ENCODE measurements at regions not wholly inside any gene's neighbourhood (a gene's known extent, or its start where the extent isn't known, plus 50 kb on each side); places are given as distances from the start of the nearest gene placed in this dataset.

DNA sequence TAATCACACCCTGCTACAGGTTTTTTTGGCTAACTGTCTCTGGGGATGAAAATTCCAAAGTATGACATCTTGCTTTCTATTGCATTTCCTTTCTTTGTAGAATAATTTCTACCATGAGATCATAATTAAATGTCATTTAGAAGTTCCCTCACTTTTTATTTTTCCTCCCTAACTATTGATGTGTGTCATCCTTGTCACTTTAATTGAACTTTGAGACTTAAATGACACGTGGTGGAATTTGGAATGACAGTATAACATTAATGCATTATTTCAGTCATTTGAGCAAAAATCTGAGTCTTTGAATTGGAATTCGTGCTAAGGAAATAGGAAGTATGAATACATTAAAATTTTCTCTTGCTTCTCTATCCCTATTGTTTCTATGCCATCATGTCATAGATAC lies 745.4 kb downstream of the PDHA2 start:
- Histone ChIP-seq H3K4me3 (replicated peaks; ENCODE audit: insufficient read depth, low read length) (no peak overlapping the region), H3K27me3 (ENCODE audit: insufficient read depth, poor library complexity, severe bottlenecking) (no peaks in the 10 kb centered on the region), H3K27ac (replicated peaks) (no peak overlapping the region)
- no peak for DNase-seq (ENCODE audit: low read depth in 1 of 2, low spot score in 1 of 2)
- no peak for TF ChIP-seq SPI1 (IDR thresholded peaks at IDR 0.05; ENCODE audit: borderline replicate concordance, low read depth)
- TF ChIP-seq GABPA (IDR thresholded peaks at IDR 0.05; ENCODE audit: low read depth): no peak
- TF ChIP-seq, protein P1, sequence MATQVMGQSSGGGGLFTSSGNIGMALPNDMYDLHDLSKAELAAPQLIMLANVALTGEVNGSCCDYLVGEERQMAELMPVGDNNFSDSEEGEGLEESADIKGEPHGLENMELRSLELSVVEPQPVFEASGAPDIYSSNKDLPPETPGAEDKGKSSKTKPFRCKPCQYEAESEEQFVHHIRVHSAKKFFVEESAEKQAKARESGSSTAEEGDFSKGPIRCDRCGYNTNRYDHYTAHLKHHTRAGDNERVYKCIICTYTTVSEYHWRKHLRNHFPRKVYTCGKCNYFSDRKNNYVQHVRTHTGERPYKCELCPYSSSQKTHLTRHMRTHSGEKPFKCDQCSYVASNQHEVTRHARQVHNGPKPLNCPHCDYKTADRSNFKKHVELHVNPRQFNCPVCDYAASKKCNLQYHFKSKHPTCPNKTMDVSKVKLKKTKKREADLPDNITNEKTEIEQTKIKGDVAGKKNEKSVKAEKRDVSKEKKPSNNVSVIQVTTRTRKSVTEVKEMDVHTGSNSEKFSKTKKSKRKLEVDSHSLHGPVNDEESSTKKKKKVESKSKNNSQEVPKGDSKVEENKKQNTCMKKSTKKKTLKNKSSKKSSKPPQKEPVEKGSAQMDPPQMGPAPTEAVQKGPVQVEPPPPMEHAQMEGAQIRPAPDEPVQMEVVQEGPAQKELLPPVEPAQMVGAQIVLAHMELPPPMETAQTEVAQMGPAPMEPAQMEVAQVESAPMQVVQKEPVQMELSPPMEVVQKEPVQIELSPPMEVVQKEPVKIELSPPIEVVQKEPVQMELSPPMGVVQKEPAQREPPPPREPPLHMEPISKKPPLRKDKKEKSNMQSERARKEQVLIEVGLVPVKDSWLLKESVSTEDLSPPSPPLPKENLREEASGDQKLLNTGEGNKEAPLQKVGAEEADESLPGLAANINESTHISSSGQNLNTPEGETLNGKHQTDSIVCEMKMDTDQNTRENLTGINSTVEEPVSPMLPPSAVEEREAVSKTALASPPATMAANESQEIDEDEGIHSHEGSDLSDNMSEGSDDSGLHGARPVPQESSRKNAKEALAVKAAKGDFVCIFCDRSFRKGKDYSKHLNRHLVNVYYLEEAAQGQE (IDR thresholded peaks at IDR 0.05; ENCODE audit: insufficient replicate concordance, low read depth): no peak
- no peak for TF ChIP-seq POLR2AphosphoS5 (IDR thresholded peaks at IDR 0.05; ENCODE audit: low read depth)
- TF ChIP-seq, protein P2, sequence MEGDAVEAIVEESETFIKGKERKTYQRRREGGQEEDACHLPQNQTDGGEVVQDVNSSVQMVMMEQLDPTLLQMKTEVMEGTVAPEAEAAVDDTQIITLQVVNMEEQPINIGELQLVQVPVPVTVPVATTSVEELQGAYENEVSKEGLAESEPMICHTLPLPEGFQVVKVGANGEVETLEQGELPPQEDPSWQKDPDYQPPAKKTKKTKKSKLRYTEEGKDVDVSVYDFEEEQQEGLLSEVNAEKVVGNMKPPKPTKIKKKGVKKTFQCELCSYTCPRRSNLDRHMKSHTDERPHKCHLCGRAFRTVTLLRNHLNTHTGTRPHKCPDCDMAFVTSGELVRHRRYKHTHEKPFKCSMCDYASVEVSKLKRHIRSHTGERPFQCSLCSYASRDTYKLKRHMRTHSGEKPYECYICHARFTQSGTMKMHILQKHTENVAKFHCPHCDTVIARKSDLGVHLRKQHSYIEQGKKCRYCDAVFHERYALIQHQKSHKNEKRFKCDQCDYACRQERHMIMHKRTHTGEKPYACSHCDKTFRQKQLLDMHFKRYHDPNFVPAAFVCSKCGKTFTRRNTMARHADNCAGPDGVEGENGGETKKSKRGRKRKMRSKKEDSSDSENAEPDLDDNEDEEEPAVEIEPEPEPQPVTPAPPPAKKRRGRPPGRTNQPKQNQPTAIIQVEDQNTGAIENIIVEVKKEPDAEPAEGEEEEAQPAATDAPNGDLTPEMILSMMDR (IDR thresholded peaks at IDR 0.05; ENCODE audit: insufficient read depth, low read length): no peak

DNA sequence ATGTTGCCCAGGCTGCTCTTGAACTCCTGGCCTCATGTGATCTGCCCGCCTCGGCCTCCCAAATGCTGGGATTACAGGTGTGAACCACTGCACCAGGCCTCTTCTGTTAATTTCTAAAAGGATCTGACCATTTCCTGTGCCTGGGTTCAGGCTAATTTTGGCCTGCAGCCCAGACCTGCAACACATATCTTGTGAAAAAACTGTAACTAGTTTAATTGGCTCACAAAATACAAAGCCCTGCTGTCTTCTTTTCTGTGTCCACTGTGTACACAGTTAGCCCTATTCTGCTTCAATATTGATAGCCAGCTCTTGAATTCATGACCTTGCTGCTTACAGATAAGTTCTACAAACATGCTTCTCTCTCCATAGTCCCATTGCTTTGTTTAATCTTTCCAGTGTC lies 753.5 kb downstream of the PDHA2 start:
- TF ChIP-seq, protein P2 (IDR thresholded peaks at IDR 0.05; ENCODE audit: insufficient read depth, low read length): no peak
- TF ChIP-seq SPI1 (IDR thresholded peaks at IDR 0.05; ENCODE audit: borderline replicate concordance, low read depth) (no peak), POLR2AphosphoS5 (IDR thresholded peaks at IDR 0.05; ENCODE audit: low read depth) (no peak), GABPA (IDR thresholded peaks at IDR 0.05; ENCODE audit: low read depth) (no peak)
- TF ChIP-seq, protein P1 (IDR thresholded peaks at IDR 0.05; ENCODE audit: insufficient replicate concordance, low read depth): no peak
- Histone ChIP-seq H3K27ac (replicated peaks) (no peak overlapping the region), H3K4me3 (replicated peaks; ENCODE audit: insufficient read depth, low read length) (no peak overlapping the region), H3K27me3 (ENCODE audit: insufficient read depth, poor library complexity, severe bottlenecking) (no peaks in the 10 kb centered on the region)
- no peak for DNase-seq (ENCODE audit: low read depth in 1 of 2, low spot score in 1 of 2)

DNA sequence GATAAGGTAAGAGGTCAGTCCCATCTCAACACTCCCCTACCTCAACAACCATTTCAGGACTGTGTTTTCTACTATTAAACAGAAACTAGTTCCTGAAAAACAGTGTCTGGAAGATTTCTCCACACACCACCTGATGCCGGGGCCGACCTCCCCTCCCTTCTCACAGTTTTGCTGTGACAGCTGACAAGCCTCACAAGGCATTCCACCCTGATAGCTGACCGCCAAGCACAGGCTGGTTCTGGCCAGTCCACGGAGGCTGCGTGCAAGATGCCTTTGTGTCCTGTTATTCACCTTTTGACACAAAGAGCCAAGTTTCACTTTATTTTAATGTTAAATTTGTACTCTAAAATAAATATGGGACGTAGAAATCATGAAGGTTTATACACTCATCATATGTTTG lies 758.6 kb downstream of the PDHA2 start:
- DNase-seq (ENCODE audit: low read depth in 1 of 2, low spot score in 1 of 2): no peak
- TF ChIP-seq, protein P2 (IDR thresholded peaks at IDR 0.05; ENCODE audit: insufficient read depth, low read length): no peak
- TF ChIP-seq POLR2AphosphoS5 (IDR thresholded peaks at IDR 0.05; ENCODE audit: low read depth) (no peak), SPI1 (IDR thresholded peaks at IDR 0.05; ENCODE audit: borderline replicate concordance, low read depth) (no peak)
- no peak overlapping the region for H3K27ac ChIP-seq (replicated peaks)
- H3K4me3 ChIP-seq (replicated peaks; ENCODE audit: insufficient read depth, low read length): no peak overlapping the region
- H3K27me3 ChIP-seq (ENCODE audit: insufficient read depth, poor library complexity, severe bottlenecking): no peaks in the 10 kb centered on the region

DNA sequence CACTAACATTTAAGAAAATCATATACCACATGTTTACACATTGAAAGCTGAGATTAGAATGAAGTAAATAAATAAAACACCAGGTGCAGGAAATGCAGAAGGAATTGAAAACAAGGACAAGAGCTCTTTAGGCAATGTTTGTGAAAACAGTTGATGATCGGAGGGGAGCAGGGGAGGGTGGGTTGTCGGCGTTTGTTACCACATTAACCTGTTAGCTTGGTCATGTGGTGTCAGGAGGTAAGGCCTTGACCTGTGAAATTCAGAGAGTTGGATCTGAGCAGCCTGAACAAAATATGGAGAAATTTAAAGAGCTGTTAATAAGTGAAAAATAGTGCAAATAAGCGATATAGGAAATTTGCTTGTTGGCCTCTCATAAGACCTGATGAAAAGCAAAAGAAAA lies 759.9 kb downstream of the PDHA2 start:
- TF ChIP-seq, protein P1 (IDR thresholded peaks at IDR 0.05; ENCODE audit: insufficient replicate concordance, low read depth): no peak
- TF ChIP-seq, protein P2 (IDR thresholded peaks at IDR 0.05; ENCODE audit: insufficient read depth, low read length): no peak
- no peak for TF ChIP-seq POLR2AphosphoS5 (IDR thresholded peaks at IDR 0.05; ENCODE audit: low read depth)
- TF ChIP-seq GABPA (IDR thresholded peaks at IDR 0.05; ENCODE audit: low read depth): no peak
- TF ChIP-seq SPI1 (IDR thresholded peaks at IDR 0.05; ENCODE audit: borderline replicate concordance, low read depth): no peak
- DNase-seq (ENCODE audit: low read depth in 1 of 2, low spot score in 1 of 2): no peak
- Histone ChIP-seq H3K27ac (replicated peaks) (no peak overlapping the region), H3K27me3 (ENCODE audit: insufficient read depth, poor library complexity, severe bottlenecking) (no peaks in the 10 kb centered on the region), H3K4me3 (replicated peaks; ENCODE audit: insufficient read depth, low read length) (no peak overlapping the region)

All from HL-60 (cell line).